DMS79 treated with DMSO at 0.1 percent for 48 hours (cell line): ENCODE measurements at regions not wholly inside any gene's neighbourhood (a gene's known extent, or its start where the extent isn't known, plus 50 kb on each side); places are given as distances from the start of the nearest gene placed in this dataset.
"Not testable (repeated sequence)": the region's sequence is repeated elsewhere in the genome, so short reads cannot be mapped to it uniquely, and the experiment has no call there.

ENCODE experiments used
- DNase-seq: peaks from one replicate; lab custom pipeline; 2025; lab: John Stamatoyannopoulos, UW

DNA sequence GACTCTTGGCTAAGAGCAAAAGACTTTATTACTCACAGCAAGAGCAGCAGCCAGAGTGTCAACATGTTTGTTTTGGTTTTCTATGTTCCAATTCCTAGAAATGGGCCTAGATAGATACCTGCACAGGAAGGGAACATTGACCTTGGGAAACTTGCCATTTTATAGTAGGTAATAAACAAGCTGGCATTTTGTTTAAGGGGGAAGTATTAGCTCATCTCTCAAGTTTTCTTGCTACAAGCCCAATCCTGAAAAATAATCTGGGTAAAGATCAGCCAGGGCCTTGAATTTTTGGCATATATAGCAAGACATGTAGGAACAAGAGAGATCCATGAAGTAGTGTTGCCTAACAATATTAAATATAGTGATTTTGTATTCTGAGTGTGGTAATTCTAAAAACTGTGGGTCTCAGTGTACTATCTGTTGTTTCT, 51.4 kb upstream of the RGL1 start:
- no peak for DNase-seq

DNA sequence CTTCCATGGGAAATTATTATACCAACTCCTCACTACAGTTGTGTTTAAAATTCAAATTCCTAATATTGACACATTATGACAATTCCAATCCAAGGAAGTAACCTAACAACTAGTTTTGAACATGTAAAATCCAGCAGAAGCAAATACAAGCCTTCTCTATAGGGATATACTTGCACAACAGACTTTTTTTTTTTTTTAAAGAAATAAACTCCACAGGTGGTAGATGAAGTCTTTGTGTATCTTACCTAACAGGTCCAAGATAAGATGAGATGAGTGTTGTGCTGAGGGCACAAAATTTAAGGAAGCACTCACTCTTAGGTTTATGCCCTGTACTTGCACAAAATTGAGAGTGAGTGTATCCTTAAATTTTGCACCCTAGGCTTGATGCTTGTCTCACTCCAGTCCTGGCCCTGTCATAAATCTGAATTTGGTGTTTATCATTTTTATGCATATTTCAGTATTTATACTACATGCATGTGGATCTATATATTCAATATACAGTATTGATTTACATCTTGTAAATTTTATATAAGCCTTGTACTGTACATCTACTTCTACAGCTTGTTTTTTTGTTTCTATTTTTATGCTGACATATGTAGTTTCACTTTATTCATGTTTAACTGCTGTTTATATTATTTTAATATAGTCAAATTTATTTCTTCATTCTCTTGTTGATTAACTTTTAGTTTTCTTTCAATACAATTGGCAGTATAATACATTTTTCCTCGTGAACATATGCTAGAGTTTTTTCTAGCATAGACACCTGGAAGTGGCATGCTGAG, 60.6 kb upstream of the RGL1 start:
- no peak for DNase-seq

DNA sequence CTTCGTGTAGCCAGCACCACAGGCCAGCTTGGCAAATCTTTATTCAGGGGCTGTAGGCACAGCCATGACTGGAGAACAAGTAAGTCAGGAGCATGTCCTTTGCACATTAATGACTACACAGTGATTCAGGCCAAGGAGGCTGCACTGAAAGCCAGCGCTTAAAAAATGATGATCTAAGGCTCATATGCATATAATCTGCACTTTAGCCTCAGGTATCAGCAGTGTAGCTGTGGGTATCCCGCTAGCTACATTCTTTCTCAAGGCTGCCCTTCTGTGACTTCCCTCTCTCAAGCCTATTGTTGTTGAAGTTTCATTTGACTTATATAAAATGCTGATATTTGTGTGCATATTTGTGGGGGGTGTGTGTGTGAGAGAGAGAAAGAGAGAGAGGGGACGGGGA, 62.6 kb upstream of the RGL1 start:
- DNase-seq: no peak

- DNase-seq: no peak
These were observed 65.1 kb upstream of the RGL1 start for GRCh38 chr1:183739741-183740271.

GRCh38 chr1:183739082-183739481, 65.8 kb upstream of the RGL1 start:
- no peak for DNase-seq

DNA sequence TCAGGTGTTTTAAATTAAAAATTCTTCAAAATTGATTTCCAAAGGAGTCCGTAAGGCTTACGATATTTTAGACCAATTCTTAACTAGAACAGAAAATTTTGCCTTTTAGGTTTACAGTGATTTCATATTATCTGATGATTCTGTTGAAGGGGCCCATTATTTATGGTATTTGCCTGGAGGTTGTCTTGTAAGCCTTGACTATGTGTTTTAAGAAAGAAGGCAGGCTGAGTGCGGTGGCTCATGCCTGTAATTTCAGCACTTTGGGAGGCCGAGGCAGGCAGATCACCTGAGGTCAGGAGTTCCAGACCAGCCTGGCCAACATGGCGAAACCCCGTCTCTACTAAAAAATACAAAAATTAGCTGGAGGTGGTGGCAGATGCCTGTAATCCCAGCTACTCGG, 67.0 kb upstream of the RGL1 start:
- DNase-seq: not testable (repeated sequence)

DNA sequence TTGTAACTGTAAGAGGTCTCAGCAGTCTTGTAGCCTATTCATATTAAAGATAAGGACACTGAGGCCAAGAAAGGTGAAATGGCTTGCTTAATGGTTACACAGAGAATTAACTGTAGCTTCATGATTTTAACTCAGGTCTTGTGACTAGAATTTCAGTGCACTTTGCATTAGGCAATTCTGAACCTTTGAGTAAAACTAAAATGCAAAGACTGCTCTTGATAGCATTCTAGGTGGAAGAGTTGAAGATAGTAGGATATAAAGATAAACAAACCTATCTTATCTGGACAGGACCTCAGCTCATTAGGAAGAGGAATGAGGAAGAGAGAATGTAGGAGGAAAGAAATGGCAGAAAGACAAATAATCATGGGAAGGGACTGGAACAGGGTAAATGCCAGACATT, 68.6 kb upstream of the RGL1 start:
- DNase-seq: no peak

DNA sequence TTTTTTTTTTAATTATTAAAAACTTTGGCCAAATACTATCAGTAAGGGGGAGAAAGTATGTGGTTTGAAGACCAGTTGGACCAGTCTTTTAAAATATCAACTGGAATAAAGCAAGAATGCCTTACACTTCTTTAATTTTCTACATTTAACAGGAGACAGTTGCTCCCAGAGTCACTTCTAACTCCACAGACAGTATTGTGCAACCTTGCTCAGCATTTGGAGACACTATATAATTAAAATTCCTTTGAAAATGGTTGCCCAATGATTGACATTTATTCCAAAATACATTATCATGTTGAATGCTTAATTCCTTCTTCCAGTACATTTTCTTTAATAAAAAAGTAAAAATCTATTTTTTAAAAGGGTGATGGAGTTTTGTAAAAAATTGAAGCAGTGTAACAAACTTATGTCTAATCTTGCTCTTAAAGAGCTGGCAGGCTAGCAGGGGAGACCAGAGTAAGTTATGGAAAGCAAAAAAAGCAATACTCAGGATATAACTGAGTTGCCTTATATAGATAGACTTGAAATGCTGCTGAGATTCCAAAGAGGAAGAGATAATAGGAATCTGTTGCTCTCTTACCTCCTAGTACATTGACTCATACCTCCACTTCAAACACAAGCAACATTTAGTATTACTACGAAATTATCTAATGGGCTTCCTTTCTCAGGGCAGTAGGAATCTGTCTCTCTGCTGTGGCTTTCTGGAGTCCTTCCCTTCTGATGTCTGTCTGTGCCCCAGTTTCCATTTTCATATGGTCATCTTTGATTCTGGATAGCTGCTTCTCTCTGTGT, 69.7 kb upstream of the RGL1 start:
- no peak for DNase-seq

GRCh38 chr1:183734543-183735036, 70.3 kb upstream of the RGL1 start:
- DNase-seq: no peak

GRCh38 chr1:183733715-183734114, 71.2 kb upstream of the RGL1 start:
- DNase-seq: peak; percentile 37

DNA sequence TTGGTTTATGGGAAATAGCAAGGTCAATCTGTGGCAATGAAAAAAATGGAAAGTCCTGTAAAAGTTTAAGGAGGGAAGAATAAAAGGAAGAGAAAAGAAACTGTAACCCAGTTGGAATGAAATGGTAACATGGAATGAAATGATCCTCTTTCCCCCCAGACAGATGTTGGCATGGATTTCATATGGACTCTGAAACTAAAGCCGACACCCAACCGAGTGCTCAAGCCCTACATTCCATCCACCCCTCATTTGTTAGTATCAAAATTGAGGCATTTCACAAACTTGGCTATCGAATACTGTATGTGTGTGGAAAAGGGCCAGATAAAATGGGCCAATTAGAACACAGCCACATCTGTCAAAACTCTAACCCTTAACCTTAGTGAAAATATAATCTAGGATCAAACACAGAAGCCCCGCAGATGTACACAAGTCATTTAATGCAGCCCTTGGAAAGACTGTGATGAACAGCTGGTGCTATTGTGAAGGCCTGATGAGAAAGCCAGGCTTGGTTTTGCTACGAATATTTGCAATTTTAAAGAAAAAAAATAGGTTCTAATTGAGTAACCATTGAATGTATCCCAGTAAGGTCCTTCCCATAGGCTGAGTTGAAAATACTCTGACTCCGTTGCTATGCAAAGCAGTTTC, 72.6 kb upstream of the RGL1 start:
- DNase-seq: no peak

DNA sequence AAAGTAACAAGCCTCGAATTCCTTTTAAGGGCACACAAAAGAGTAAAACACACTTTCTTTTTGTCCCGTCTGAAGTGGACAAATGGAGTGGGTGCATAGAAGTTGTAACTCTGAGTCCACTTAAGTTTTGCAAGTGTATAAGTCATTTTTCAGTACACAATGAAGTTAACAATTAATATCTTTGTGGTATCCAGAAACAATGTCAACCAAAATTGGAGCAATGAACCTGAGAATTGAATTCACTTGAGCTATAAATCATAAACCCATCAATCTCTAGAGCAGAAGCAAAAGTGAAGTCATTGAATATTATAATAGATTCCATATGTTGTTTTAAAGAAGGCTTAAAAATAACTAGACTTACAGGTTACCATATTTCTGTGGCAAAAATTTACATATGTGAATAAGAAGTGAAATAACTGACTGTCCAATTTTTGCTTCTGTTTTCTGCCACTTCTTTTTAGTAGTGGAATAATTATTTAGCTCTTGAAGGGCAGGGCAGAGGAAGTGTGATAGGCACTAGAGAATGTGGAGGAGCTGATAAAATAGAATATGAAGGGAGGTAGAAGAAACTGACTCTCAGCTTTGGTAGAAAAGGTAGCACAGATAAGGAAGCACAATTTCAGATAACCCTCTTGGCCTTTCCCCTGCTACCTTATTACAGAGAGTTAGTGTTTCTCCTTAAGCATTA, 73.9 kb upstream of the RGL1 start:
- DNase-seq: no peak

- DNase-seq: peak; percentile 24
These were observed 74.7 kb upstream of the RGL1 start for GRCh38 chr1:183730107-183730724.

GRCh38 chr1:183726825-183727224, 73.7 kb upstream of the APOBEC4 start:
- DNase-seq: no peak

- DNase-seq: no peak
These were observed 71.4 kb upstream of the APOBEC4 start for GRCh38 chr1:183724350-183725042.

GRCh38 chr1:183723571-183723970, 70.5 kb upstream of the APOBEC4 start:
- DNase-seq: peak; percentile 31

GRCh38 chr1:183721041-183721440, 67.9 kb upstream of the APOBEC4 start:
- no peak for DNase-seq

GRCh38 chr1:183720028-183720427, 66.9 kb upstream of the APOBEC4 start:
- DNase-seq: no peak

DNA sequence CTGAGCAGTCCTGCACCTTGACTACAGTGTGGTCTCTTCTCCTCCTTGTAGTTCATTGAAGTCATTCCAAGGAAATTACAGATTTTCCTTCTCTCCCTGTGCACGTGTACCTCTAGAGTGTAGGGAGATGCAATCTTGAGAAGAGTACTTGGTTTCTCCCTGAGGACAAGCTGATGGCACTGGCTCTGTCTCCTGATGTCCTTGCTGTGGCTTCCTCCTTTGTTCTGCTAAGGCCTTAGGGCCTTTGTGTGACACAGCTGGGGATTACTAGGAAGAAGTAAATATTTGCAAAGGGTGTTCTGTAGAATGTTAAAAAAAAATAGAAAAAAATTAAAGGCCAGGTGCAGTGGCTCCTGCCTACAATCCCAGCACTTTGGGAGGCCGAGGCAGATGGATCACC, 66.2 kb upstream of the APOBEC4 start:
- no peak for DNase-seq

DNA sequence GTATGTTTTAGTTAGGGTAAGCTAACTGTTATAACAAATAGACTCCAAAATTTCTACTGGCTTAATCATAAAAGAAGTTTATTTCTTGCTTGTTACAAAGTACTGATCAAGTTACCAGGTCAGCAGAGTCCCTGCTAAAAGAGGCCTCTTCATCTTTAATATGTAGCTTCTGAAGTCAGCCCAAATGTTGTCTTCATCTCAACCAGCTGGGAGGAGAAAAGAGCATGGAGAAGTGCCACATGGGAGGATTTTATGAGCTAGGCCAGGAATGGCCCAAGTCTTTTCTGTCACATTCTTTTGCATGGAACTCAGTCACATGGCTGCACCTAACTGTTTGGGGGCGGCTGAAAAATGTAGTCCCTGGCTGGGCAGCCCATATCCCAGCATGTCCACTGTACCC, 63.2 kb upstream of the APOBEC4 start:
- no peak for DNase-seq
